Vagina (tissue), 2 donors: ENCODE measurements at regions not wholly inside any gene's neighbourhood (a gene's known extent, or its start where the extent isn't known, plus 50 kb on each side); places are given as distances from the start of the nearest gene placed in this dataset.

Experiments
- CTCF ChIP-seq, 3 experiments: fragments of 450-650 bp in 2 of 3; fragments of 200-600 bp in 1 of 3; sonication (generic) in 1 of 3; IDR thresholded peaks; one replicate each; pipeline ENCODE4 v1.5.1; 2017 to 2019; ENCODE audit warnings: antibody characterized with exemption in 3 of 3, mild to moderate bottlenecking in 2 of 3, moderate library complexity in 2 of 3
- POLR2A ChIP-seq, 2 donors: fragments of 450-650 bp; IDR thresholded peaks; one replicate each; pipeline ENCODE4 v1.6.1; 2017; ENCODE audit warnings: antibody characterized with exemption in 2 of 2, mild to moderate bottlenecking in 2 of 2, moderate library complexity in 2 of 2

DNA sequence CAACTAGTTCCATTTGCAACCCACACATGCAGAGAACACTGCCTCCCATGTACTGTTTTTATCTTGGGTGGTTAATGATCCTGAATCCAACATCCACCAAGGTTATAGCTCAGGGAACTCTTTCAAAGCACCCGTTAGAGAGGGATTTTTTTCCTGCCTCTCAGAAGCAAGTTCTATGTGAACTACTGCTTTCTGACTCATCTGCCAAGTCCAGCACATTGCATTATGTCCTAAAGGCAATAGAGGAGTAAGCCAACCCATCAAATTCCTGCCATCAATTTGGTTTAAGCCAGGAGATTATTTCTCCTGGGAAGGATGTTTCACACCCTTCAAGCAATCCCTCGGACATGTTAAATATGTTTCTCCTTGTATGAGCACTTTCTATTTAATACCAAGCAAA is 334.5 kb downstream of the GASK1B start:
- TF ChIP-seq CTCF (IDR thresholded peaks at IDR 0.05) (no peak), POLR2A (IDR thresholded peaks at IDR 0.05) (no peak)
